Small intestine (tissue), 7 donors: ENCODE measurements at regions not wholly inside any gene's neighbourhood (a gene's known extent, or its start where the extent isn't known, plus 50 kb on each side); places are given as distances from the start of the nearest gene placed in this dataset.

Source experiments
- DNase-seq, 2 donors: peaks; one replicate each; pipeline versions ENCODE4 v3.0.0 to v3.0.0-alpha.2; 2013
- FAIRE-seq: peaks from 2 replicates; lab custom pipeline; 2012; peaks lifted over from hg19 to GRCh38; lab: Jason Lieb, UNC
- H3K27ac ChIP-seq, 3 donors: one replicate each; pipeline ENCODE4 v1.5.1; 2013; ENCODE audit warnings: low read length in 2 of 3, mild to moderate bottlenecking in 2 of 3, control low read depth in 1 of 3, inconsistent platforms in 1 of 3, low read depth in 1 of 3, moderate library complexity in 1 of 3
- H3K27me3 ChIP-seq, 3 donors: one replicate each; pipeline ENCODE4 v1.6.1; 2013; ENCODE audit warnings: low read length in 3 of 3, inconsistent platforms in 1 of 3; ENCODE audit not compliant: control insufficient read depth in 3 of 3, insufficient read depth in 3 of 3
- H3K36me3 ChIP-seq, 3 donors: one replicate each; pipeline ENCODE4 v1.6.1; 2013; ENCODE audit warnings: low read length in 3 of 3, inconsistent platforms in 1 of 3, low read depth in 1 of 3, mild to moderate bottlenecking in 1 of 3, moderate library complexity in 1 of 3; ENCODE audit not compliant: control insufficient read depth in 3 of 3, insufficient read depth in 2 of 3
- H3K4me1 ChIP-seq, 3 donors: one replicate each; pipeline ENCODE4 v1.6.1; 2013; ENCODE audit warnings: low read length in 2 of 3, inconsistent platforms in 1 of 3, low read depth in 1 of 3, mild to moderate bottlenecking in 1 of 3, moderate library complexity in 1 of 3; ENCODE audit not compliant: control insufficient read depth in 3 of 3, insufficient read depth in 2 of 3
- H3K4me3 ChIP-seq, 3 donors: one replicate each; pipeline ENCODE4 v1.5.1; 2013; ENCODE audit warnings: low read length in 3 of 3, control low read depth in 1 of 3, inconsistent platforms in 1 of 3, low read depth in 1 of 3, mild to moderate bottlenecking in 1 of 3, moderate library complexity in 1 of 3
- H3K9me3 ChIP-seq, 2 donors: one replicate each; pipeline ENCODE4 v1.6.1; 2013; ENCODE audit warnings: low read depth in 1 of 2, low read length in 1 of 2; ENCODE audit not compliant: control insufficient read depth in 2 of 2, insufficient read depth in 1 of 2
- WGBS, 3 donors: extraction: QIAGEN DNeasy Blood & Tissue Kit; methylation state at CpG; one replicate each; pipeline ENCODE4 v1.1.7; 2013; 5-methylcytosine and 5-hydroxymethylcytosine counted together
- donor health status: healthy with polysubstance abuse.
- donor health status: control.
- donor health status: control.
- donor health status: Bipolar disorder and iron deficiency.
- donor health status: healthy.

DNA sequence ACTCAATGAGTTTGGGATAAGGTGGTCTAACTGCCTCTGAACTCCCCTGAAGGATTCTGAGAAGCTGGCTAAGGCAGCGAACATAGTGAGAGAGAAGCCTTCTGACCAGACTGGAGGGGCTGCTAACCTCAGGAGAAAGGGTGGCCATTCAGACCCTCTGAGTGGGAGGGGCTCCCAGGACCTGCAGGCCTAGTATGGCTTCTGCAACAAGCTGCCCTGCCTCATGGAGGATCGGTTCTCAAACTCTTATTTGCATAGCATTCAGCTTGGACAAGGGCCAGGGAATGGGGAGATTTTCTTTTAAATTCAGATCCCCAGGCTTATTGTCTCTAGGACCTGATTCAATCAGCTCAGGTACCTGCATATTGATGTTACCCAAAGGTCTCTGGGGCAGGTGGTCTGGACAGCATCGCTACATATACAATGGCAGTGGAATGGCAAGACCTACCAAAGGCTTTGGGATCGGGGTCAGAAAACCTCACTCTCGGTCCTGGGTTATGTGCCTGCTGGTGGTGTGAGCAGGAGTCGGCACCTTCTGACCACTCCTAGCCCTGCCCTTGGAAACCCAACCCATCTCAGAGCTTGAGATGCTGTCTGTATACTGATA, 599.1 kb downstream of the BRD1 start:
- Histone ChIP-seq H3K4me1 (no peaks in the 10 kb centered on the region), H3K27ac (no peak overlapping the region), H3K27me3 (peaks cover 0 to 2% (median 0%) of the 10 kb centered on the region in 3 donors), H3K9me3 (no peaks in the 10 kb centered on the region), H3K36me3 (no peaks in the 10 kb centered on the region), H3K4me3 (no peak overlapping the region)
- DNase-seq (no peak), FAIRE-seq (no peak)
- 56 to 75% (median 69%) methylated on average over 6 of the region's 6 CpGs for WGBS, 3 donors

- FAIRE-seq (no peak), DNase-seq (no peak)
- no peak overlapping the region for H3K4me3 ChIP-seq
- peaks cover 0 to 2% (median 0%) of the 10 kb centered on the region in 3 donors for H3K27me3 ChIP-seq
- no peaks in the 10 kb centered on the region for H3K36me3 ChIP-seq
- no peak overlapping the region for H3K27ac ChIP-seq
- WGBS, 3 donors = 72 to 76% (median 74%) methylated on average over 6 of the region's 6 CpGs
- H3K9me3 ChIP-seq = no peaks in the 10 kb centered on the region
- H3K4me1 ChIP-seq = no peaks in the 10 kb centered on the region
Measured at GRCh38 chr22:49227670-49228069, 600.0 kb downstream of the BRD1 start.

DNA sequence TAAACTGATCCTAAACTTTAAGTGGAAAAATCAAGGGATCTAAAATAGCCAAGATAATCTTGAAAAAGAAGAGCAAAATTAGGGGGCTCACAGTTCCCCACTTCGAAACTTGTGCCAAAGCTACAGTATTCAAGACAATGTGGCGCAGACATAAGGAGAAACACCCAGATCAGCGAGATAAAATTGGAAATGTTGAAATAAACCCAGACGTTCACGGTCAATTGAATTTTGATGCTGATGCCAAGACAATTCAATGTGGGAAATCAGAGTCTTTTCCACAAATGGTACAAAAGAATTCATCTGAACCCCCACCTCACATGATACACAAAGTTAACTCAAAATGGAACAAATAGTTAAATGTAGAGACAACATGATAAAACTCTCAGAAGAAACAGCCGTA, 601.6 kb downstream of the BRD1 start:
- FAIRE-seq = no peak
- Histone ChIP-seq H3K9me3 (no peaks in the 10 kb centered on the region), H3K36me3 (no peaks in the 10 kb centered on the region), H3K27ac (no peak overlapping the region), H3K4me1 (no peaks in the 10 kb centered on the region), H3K4me3 (no peak overlapping the region), H3K27me3 (peaks cover 0 to 2% (median 0%) of the 10 kb centered on the region in 3 donors)
- WGBS, 3 donors = 66 to 80% (median 67%) methylated on average over 6 of the region's 6 CpGs
- DNase-seq = no peak

GRCh38 chr22:49224243-49224642, 603.4 kb downstream of the BRD1 start:
- Histone ChIP-seq H3K4me1 (no peaks in the 10 kb centered on the region), H3K9me3 (no peaks in the 10 kb centered on the region), H3K36me3 (no peaks in the 10 kb centered on the region), H3K4me3 (no peak overlapping the region), H3K27me3 (peaks cover 0 to 2% (median 0%) of the 10 kb centered on the region in 3 donors), H3K27ac (no peak overlapping the region)
- no peak for FAIRE-seq
- DNase-seq = no peak
- whole genome bisulfite sequencing, 3 donors = 70 to 80% (median 70%) methylated on average over 4 of the region's 4 CpGs

DNA sequence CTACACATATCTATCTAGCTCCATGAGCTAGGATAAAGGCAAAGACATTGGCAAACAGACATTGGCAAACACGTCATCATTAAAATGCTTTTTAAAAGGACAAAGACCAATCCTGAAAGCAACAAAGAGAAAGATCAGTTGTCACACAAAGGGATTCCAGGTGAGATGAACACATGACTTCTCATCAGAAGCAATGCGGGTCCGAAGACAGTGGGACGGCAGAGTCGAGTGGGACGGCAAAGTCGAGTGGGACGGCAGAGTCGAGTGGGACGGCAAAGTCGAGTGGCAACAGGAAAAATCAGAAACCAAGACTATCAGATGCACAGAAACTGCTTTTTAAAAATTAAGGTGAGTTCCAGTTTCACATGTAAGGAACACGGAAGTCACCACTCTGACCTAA, 609.5 kb downstream of the BRD1 start:
- no peak for FAIRE-seq

DNA sequence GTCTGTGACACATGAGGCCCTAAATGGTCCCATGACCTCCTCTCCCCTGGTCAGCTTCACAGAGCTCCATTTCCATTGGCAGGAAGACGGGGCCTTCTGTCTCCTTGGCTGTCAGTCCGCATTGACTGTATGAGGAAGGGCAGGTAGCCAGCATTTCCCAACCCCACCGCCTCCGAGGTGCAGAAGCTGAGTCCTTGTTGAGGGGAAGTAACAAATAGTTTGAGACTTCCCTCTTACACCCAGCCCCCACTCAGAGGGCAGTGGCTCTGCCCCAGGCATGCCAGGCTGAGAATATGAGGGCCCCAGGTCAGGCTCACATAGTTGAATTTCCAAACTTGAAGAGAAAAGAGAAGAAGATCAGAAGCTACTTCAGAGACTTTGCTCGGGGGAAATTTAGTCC, 611.1 kb downstream of the BRD1 start:
- DNase-seq (no peak), FAIRE-seq (no peak)
- Histone ChIP-seq H3K27ac (no peak overlapping the region), H3K27me3 (peaks cover 0 to 3% (median 0%) of the 10 kb centered on the region in 3 donors), H3K9me3 (peaks cover 0 to 4% of the 10 kb centered on the region in 2 donors), H3K4me3 (no peak overlapping the region), H3K4me1 (no peaks in the 10 kb centered on the region), H3K36me3 (no peaks in the 10 kb centered on the region)
- 63 to 75% (median 71%) methylated on average over 4 to 5 of the region's 5 CpGs for WGBS, 3 donors

More for the DNA sequence above, 609.5 kb downstream of the BRD1 start:
- no peak for DNase-seq
- H3K9me3 ChIP-seq = peaks cover 0 to 4% of the 10 kb centered on the region in 2 donors
- H3K27me3 ChIP-seq = peaks cover 0 to 3% (median 0%) of the 10 kb centered on the region in 3 donors
- WGBS, 3 donors = 84 to 90% (median 87%) methylated on average over 12 of the region's 12 CpGs
- H3K4me1 ChIP-seq = no peaks in the 10 kb centered on the region
- no peak overlapping the region for H3K4me3 ChIP-seq
- no peaks in the 10 kb centered on the region for H3K36me3 ChIP-seq
- no peak overlapping the region for H3K27ac ChIP-seq

DNA sequence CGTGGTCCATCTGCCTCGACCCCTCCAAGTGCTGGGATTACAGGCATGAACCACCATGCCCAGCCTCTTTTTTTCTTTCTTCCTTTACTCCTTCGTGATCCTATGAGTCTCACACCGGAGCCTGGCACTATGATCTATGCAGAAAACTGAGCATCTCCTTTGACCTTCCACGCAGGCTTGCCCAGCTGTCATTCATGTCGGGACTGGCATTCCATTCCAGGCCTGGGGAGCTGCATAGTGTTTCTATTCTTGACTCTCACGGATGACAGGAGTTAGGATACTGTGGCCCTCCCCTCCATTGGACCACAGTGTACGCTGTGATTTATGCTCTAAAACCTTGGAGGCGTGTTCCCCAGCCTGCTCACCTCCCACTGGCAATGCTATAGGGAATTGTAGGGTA, 611.8 kb downstream of the BRD1 start:
- DNase-seq = no peak
- FAIRE-seq = no peak
- Histone ChIP-seq H3K9me3 (peaks cover 0 to 4% of the 10 kb centered on the region in 2 donors), H3K27ac (no peak overlapping the region), H3K27me3 (peaks cover 0 to 3% (median 0%) of the 10 kb centered on the region in 3 donors), H3K4me1 (no peaks in the 10 kb centered on the region), H3K4me3 (no peak overlapping the region), H3K36me3 (no peaks in the 10 kb centered on the region)
- WGBS, 3 donors = 76 to 82% (median 81%) methylated on average over 9 of the region's 9 CpGs

GRCh38 chr22:49214976-49215375, 612.7 kb downstream of the BRD1 start:
- peaks cover 0 to 3% (median 0%) of the 10 kb centered on the region in 3 donors for H3K27me3 ChIP-seq
- peaks cover 0 to 4% of the 10 kb centered on the region in 2 donors for H3K9me3 ChIP-seq
- no peak overlapping the region for H3K27ac ChIP-seq
- no peaks in the 10 kb centered on the region for H3K4me1 ChIP-seq
- no peaks in the 10 kb centered on the region for H3K36me3 ChIP-seq
- DNase-seq (no peak), FAIRE-seq (no peak)
- 87 to 93% (median 92%) methylated on average over 14 to 16 of the region's 16 CpGs for WGBS, 3 donors
- no peak overlapping the region for H3K4me3 ChIP-seq
